PC-9 (cell line): ENCODE measurements at regions not wholly inside any gene's neighbourhood (a gene's known extent, or its start where the extent isn't known, plus 50 kb on each side); places are given as distances from the start of the nearest gene placed in this dataset.

Experiments used
- BruUV-seq: library from RNA; stranded (reverse); fragments of 400-500 nt; replicated peaks from 2 replicates; lab custom pipeline; 2021; lab: Mats Ljungman, UMichigan
- CTCF ChIA-PET: fragments of 300-600 bp; sonication (Branson Sonifier 250); formaldehyde crosslinking; loops from one replicate; lab custom pipeline; 2022; ENCODE audit warnings: antibody characterized with exemption; lab: Charles Lee
- POLR2A ChIA-PET: fragments of 300-600 bp; sonication (Branson Sonifier 250); formaldehyde crosslinking; loops from one replicate; lab custom pipeline; 2022; ENCODE audit warnings: antibody characterized with exemption; ENCODE audit not compliant: unreplicated experiment; lab: Charles Lee
- DNase-seq, 2 experiments: peaks; one replicate each; pipeline versions ENCODE4 v3.0.0 to v3.0.0-alpha.2; 2015 to 2022; ENCODE audit warnings: mixed read lengths in 1 of 2
- H2AFZ ChIP-seq: fragments of 200-600 bp; sonication (generic); 2 replicates; pipeline ENCODE4 v1.8.1; 2017; ENCODE audit warnings: antibody characterized with exemption
- H3F3A ChIP-seq: fragments of 200-600 bp; sonication (generic); 2 replicates; pipeline ENCODE4 v1.8.1; 2017; ENCODE audit warnings: antibody characterized with exemption, mild to moderate bottlenecking, low read depth; ENCODE audit not compliant: insufficient read depth
- H3K27ac ChIP-seq: fragments of 200-600 bp; sonication (generic); 2 replicates; pipeline ENCODE4 v1.6.1; 2016; ENCODE audit warnings: mixed run types
- H3K27me3 ChIP-seq: fragments of 200-600 bp; sonication (generic); 2 replicates; pipeline ENCODE4 v1.6.1; 2016; ENCODE audit warnings: low read depth, mixed run types; ENCODE audit not compliant: insufficient read depth
- H3K36me3 ChIP-seq: fragments of 200-600 bp; sonication (generic); 2 replicates; pipeline ENCODE4 v1.6.1; 2016; ENCODE audit warnings: low read depth, mixed run types
- H3K4me1 ChIP-seq: fragments of 200-600 bp; sonication (generic); replicated peaks from 2 replicates; pipeline ENCODE4 v1.6.1; 2016; ENCODE audit warnings: mixed run types; ENCODE audit not compliant: insufficient read depth
- H3K4me2 ChIP-seq: fragments of 200-600 bp; sonication (generic); 2 replicates; pipeline ENCODE4 v1.6.1; 2017; ENCODE audit warnings: mixed run types
- H3K4me3 ChIP-seq: fragments of 200-600 bp; sonication (generic); 2 replicates; pipeline ENCODE4 v1.6.1; 2016; ENCODE audit warnings: mixed run types
- H3K79me2 ChIP-seq: fragments of 200-600 bp; sonication (generic); 2 replicates; pipeline ENCODE4 v1.6.1; 2017; ENCODE audit warnings: low read depth, mixed run types
- H3K9me2 ChIP-seq: fragments of 200-600 bp; sonication (generic); 2 replicates; pipeline ENCODE4 v1.8.1; 2017; ENCODE audit warnings: mild to moderate bottlenecking; ENCODE audit not compliant: insufficient read depth
- H3K9me3 ChIP-seq: fragments of 200-600 bp; sonication (generic); 2 replicates; pipeline ENCODE4 v1.8.1; 2016; ENCODE audit warnings: low read depth; ENCODE audit not compliant: insufficient read depth
- H4K20me1 ChIP-seq: fragments of 200-600 bp; sonication (generic); 2 replicates; pipeline ENCODE4 v1.8.1; 2017; ENCODE audit not compliant: insufficient read depth
- EZH2 ChIP-seq: fragments of 200-600 bp; sonication (generic); IDR thresholded peaks from 2 replicates; pipeline ENCODE4 v1.8.0; 2017; ENCODE audit warnings: antibody characterized with exemption, low read depth
- intact Hi-C: fragments of 100-400 bp; cut with micrococcal nuclease; formaldehyde crosslinking; loops from one replicate; pipeline ENCODE4 v1.10.0; 2022; ENCODE audit not compliant: unreplicated experiment
- TF ChIP-seq, protein P1 (sequence below): fragments of 200-600 bp; sonication (generic); conservative IDR thresholded peaks from 2 replicates; pipeline ENCODE4 v1.6.1; 2017; ENCODE audit warnings: mixed run types, antibody characterized with exemption, mild to moderate bottlenecking, moderate library complexity

DNA sequence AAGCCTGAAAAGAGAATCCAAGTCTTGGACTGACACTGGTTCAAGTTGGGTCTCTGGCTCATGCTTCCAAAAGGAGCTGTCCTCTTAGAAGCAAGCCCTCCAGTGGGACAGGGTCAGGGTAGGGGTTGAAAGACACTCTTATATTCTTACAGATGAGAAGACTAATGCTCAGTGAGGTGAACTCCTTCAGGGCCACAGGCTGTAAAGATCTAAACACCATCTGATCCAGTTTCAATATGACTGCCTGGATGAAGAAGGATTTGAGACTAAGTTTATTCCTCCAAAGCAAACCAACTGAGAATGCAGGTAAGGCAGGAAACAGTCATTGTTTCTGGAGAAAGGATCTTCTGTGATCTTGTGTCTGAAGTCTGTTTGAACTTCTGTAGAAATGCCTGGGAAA lies 99.0 kb upstream of the TAB2 start:
- TF ChIP-seq, protein P1, sequence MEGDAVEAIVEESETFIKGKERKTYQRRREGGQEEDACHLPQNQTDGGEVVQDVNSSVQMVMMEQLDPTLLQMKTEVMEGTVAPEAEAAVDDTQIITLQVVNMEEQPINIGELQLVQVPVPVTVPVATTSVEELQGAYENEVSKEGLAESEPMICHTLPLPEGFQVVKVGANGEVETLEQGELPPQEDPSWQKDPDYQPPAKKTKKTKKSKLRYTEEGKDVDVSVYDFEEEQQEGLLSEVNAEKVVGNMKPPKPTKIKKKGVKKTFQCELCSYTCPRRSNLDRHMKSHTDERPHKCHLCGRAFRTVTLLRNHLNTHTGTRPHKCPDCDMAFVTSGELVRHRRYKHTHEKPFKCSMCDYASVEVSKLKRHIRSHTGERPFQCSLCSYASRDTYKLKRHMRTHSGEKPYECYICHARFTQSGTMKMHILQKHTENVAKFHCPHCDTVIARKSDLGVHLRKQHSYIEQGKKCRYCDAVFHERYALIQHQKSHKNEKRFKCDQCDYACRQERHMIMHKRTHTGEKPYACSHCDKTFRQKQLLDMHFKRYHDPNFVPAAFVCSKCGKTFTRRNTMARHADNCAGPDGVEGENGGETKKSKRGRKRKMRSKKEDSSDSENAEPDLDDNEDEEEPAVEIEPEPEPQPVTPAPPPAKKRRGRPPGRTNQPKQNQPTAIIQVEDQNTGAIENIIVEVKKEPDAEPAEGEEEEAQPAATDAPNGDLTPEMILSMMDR: no peak
- TF ChIP-seq EZH2: no peak

DNA sequence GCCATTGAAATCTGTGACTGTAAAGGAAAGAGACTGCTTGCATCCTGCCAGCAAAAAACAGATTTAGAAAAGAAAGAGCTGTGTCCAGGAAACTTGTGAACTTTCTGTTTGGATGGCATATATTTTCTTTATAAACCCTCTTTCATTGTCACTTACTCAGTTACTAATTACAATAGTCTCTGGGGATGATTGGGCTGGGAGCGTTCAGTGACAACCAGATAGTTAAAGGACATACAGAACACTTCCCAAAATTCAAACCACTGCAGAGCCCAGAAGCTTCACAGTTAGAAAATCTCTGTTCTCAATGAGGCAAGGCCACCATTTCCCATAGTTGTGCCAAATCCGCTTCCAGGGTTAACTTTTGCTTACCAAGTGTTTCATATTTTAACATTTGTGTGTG lies 98.6 kb upstream of the TAB2 start:
- no peak for DNase-seq
- no peak overlapping the region for H3K4me3 ChIP-seq
- H3K4me2 ChIP-seq: no peak overlapping the region
- H2AFZ ChIP-seq: no peak overlapping the region
- no peaks in the 10 kb centered on the region for H3K36me3 ChIP-seq
- no peaks in the 10 kb centered on the region for H3K9me3 ChIP-seq
- no peaks in the 10 kb centered on the region for H4K20me1 ChIP-seq
- ChIA-PET CTCF (no interaction called here), POLR2A (no interaction called here)
- H3K9me2 ChIP-seq: no peaks in the 10 kb centered on the region
- no peaks in the 10 kb centered on the region for H3K79me2 ChIP-seq
- H3K4me1 ChIP-seq: no peaks in the 10 kb centered on the region
- no peaks in the 10 kb centered on the region for H3K27me3 ChIP-seq
- H3K27ac ChIP-seq: no peak overlapping the region
- TF ChIP-seq, protein P1: no peak
- TF ChIP-seq EZH2: no peak
- intact Hi-C loops: loop anchor here (5.0 kb wide), 1 partner anchor 47 kb away; no protein-coding TSS in a partner anchor
- H3F3A ChIP-seq: no peaks in the 10 kb centered on the region
- no TSS peak for BruUV-seq

More for the DNA sequence above, 99.0 kb upstream of the TAB2 start:
- ChIA-PET CTCF (no interaction called here), POLR2A (no interaction called here)
- Histone ChIP-seq H3K36me3 (no peaks in the 10 kb centered on the region), H3K4me2 (no peak overlapping the region), H2AFZ (no peak overlapping the region), H3K4me1 (no peaks in the 10 kb centered on the region), H3K4me3 (no peak overlapping the region), H3K27me3 (no peaks in the 10 kb centered on the region), H4K20me1 (no peaks in the 10 kb centered on the region), H3K79me2 (no peaks in the 10 kb centered on the region), H3K9me2 (no peaks in the 10 kb centered on the region), H3K27ac (no peak overlapping the region), H3F3A (no peaks in the 10 kb centered on the region), H3K9me3 (no peaks in the 10 kb centered on the region)
- intact Hi-C loops: loop anchor here (5.0 kb wide), 1 partner anchor 46 kb away; no protein-coding TSS in a partner anchor
- BruUV-seq: no TSS peak
- no peak for DNase-seq

GRCh38 chr6:149220882-149221773 lies 96.4 kb upstream of the TAB2 start:
- H3K4me3 ChIP-seq: no peak overlapping the region
- no peaks in the 10 kb centered on the region for H3F3A ChIP-seq
- no peak overlapping the region for H3K27ac ChIP-seq
- H3K4me2 ChIP-seq: no peak overlapping the region
- no peaks in the 10 kb centered on the region for H3K36me3 ChIP-seq
- H3K4me1 ChIP-seq: no peaks in the 10 kb centered on the region
- no peaks in the 10 kb centered on the region for H3K27me3 ChIP-seq
- no peaks in the 10 kb centered on the region for H4K20me1 ChIP-seq
- H2AFZ ChIP-seq: no peak overlapping the region
- H3K9me3 ChIP-seq: no peaks in the 10 kb centered on the region
- H3K9me2 ChIP-seq: no peaks in the 10 kb centered on the region
- ChIA-PET POLR2A (no interaction called here), CTCF (no interaction called here)
- DNase-seq: no peak
- BruUV-seq: no TSS peak
- no peak for TF ChIP-seq EZH2
- TF ChIP-seq, protein P1: no peak
- intact Hi-C loops: no loop called here
- H3K79me2 ChIP-seq: no peaks in the 10 kb centered on the region
